C4-2B (cell line): ENCODE measurements at regions not wholly inside any gene's neighbourhood (a gene's known extent, or its start where the extent isn't known, plus 50 kb on each side); places are given as distances from the start of the nearest gene placed in this dataset.

Experiments used
- ZFX ChIP-seq: fragments of 450-650 bp; IDR thresholded peaks from 2 replicates; pipeline ENCODE4 v1.6.1; 2017
- TF ChIP-seq, protein P1 (sequence below): fragments of 450-650 bp; conservative IDR thresholded peaks from 2 replicates; pipeline ENCODE4 v1.5.1; 2017; ENCODE audit warnings: mild to moderate bottlenecking

DNA sequence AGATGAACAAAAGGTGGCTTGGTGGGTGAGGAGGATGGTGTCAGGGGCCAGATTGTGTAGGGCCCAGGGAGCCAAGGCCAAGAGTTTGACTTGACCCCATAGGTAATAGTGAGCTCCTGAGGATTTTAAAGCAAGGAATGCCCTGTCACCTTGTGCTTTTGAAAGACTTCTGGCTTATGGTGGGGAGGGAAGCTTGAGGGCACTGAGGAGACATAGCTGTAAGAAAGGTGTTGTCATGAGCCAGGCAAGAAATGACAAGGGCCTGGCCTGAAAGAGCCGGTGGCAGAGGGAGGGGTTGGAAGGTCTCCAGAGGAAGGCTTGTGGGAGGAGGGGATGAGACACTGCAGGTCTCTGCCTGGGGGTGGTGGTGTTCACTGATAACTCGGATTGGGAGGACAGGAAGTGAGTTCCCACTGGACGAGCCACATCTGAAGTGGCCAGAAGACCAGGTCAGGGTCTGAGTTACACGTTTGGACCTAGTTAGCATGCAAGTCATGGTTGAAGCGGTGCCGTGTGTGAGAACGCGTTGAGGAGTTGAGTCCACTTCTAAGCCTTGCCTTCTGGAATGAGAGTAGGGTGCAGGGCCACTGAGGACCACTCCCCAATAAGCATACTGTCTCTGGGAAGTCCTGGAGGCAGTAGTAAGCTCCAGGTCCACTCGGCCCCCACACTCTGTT is 64.3 kb downstream of the TET3 start:
- TF ChIP-seq, protein P1, sequence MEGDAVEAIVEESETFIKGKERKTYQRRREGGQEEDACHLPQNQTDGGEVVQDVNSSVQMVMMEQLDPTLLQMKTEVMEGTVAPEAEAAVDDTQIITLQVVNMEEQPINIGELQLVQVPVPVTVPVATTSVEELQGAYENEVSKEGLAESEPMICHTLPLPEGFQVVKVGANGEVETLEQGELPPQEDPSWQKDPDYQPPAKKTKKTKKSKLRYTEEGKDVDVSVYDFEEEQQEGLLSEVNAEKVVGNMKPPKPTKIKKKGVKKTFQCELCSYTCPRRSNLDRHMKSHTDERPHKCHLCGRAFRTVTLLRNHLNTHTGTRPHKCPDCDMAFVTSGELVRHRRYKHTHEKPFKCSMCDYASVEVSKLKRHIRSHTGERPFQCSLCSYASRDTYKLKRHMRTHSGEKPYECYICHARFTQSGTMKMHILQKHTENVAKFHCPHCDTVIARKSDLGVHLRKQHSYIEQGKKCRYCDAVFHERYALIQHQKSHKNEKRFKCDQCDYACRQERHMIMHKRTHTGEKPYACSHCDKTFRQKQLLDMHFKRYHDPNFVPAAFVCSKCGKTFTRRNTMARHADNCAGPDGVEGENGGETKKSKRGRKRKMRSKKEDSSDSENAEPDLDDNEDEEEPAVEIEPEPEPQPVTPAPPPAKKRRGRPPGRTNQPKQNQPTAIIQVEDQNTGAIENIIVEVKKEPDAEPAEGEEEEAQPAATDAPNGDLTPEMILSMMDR, result no peak
- TF ChIP-seq ZFX, result no peak
